Panc1 (cell line): ENCODE measurements at regions not wholly inside any gene's neighbourhood (a gene's known extent, or its start where the extent isn't known, plus 50 kb on each side); places are given as distances from the start of the nearest gene placed in this dataset.

Source experiments
- CTCF ChIP-seq: fragments of 450-650 bp; IDR thresholded peaks from 2 replicates; pipeline ENCODE4 v1.5.1; 2017; ENCODE audit warnings: mild to moderate bottlenecking
- POLR2AphosphoS5 ChIP-seq: IDR thresholded peaks from 2 replicates; pipeline ENCODE4 v1.6.1; 2012; ENCODE audit warnings: mild to moderate bottlenecking, low read depth, low read length, moderate library complexity
- REST ChIP-seq, 2 experiments: IDR thresholded peaks; 2 replicates each; pipeline ENCODE4 v1.6.1; 2011 to 2012; ENCODE audit warnings: low read depth in 2 of 2, control low read depth in 1 of 2, low read length in 1 of 2, mild to moderate bottlenecking in 1 of 2, moderate library complexity in 1 of 2; ENCODE audit not compliant: insufficient read depth in 1 of 2
- SIN3A ChIP-seq: IDR thresholded peaks from 2 replicates; pipeline ENCODE4 v1.6.1; 2012; ENCODE audit warnings: low read depth, mild to moderate bottlenecking, low read length, moderate library complexity, borderline replicate concordance; ENCODE audit not compliant: insufficient read depth

- TF ChIP-seq CTCF (no peak), REST (IDR thresholded peaks at IDR 0.05; ENCODE audit: insufficient read depth in 1 of 2, low read depth in 2 of 2, low read length in 1 of 2) (no peak), SIN3A (no peak), POLR2AphosphoS5 (no peak)
Measured at GRCh38 chr4:125749354-125749753, 434.6 kb downstream of the FAT4 start.
